HG03280 (cell line): ENCODE measurements at regions not wholly inside any gene's neighbourhood (a gene's known extent, or its start where the extent isn't known, plus 50 kb on each side); places are given as distances from the start of the nearest gene placed in this dataset.
A peak's percentile ranks its signal among the peaks of the same experiment; 100 is the strongest.
"Not testable (repeated sequence)": the region's sequence is repeated elsewhere in the genome, so short reads cannot be mapped to it uniquely, and the experiment has no call there.

ENCODE experiments used
- ATAC-seq: cut with Tn5 transposase; IDR thresholded peaks from one replicate; pipeline ENCODE4 v1.9.1; 2021; ENCODE audit warnings: mild to moderate bottlenecking, moderate library complexity; ENCODE audit not compliant: unreplicated experiment

- ATAC-seq: no peak
Measured at GRCh38 chr6:163772701-163773100, 358.2 kb downstream of the QKI start.

- no peak for ATAC-seq
Measured at GRCh38 chr6:163771180-163771579, 356.7 kb downstream of the QKI start.

- ATAC-seq: no peak
Measured at GRCh38 chr6:163768905-163769304, 354.4 kb downstream of the QKI start.

- no peak for ATAC-seq
Measured at GRCh38 chr6:163766936-163767335, 352.4 kb downstream of the QKI start.

GRCh38 chr6:163765335-163765734 is 350.8 kb downstream of the QKI start:
- ATAC-seq: no peak

- no peak for ATAC-seq
Measured at GRCh38 chr6:163764565-163764964, 350.0 kb downstream of the QKI start.

- ATAC-seq: no peak
Measured at GRCh38 chr6:163761481-163761880, 347.0 kb downstream of the QKI start.

GRCh38 chr6:163760860-163761259 is 346.3 kb downstream of the QKI start:
- no peak for ATAC-seq

GRCh38 chr6:163759542-163759941 is 345.0 kb downstream of the QKI start:
- no peak for ATAC-seq

- ATAC-seq: no peak
Measured at GRCh38 chr6:163757520-163757919, 343.0 kb downstream of the QKI start.

- peak; percentile 100 for ATAC-seq
Measured at GRCh38 chr6:163756079-163756478, 341.6 kb downstream of the QKI start.

- no peak for ATAC-seq
Measured at GRCh38 chr6:163754866-163755265, 340.3 kb downstream of the QKI start.

GRCh38 chr6:163753430-163753829 is 338.9 kb downstream of the QKI start:
- no peak for ATAC-seq

- ATAC-seq: no peak
Measured at GRCh38 chr6:163752446-163752845, 337.9 kb downstream of the QKI start.

GRCh38 chr6:163751032-163751525 is 336.6 kb downstream of the QKI start:
- ATAC-seq: no peak

GRCh38 chr6:163750431-163751031 is 336.0 kb downstream of the QKI start:
- no peak for ATAC-seq

GRCh38 chr6:163748886-163749285 is 334.4 kb downstream of the QKI start:
- ATAC-seq: no peak

- ATAC-seq: no peak
Measured at GRCh38 chr6:163748036-163748435, 333.5 kb downstream of the QKI start.

GRCh38 chr6:163747058-163747457 is 332.5 kb downstream of the QKI start:
- ATAC-seq: not testable (repeated sequence)

- no peak for ATAC-seq
Measured at GRCh38 chr6:163745536-163746400, 331.2 kb downstream of the QKI start.

- ATAC-seq: no peak
Measured at GRCh38 chr6:163744256-163744925, 329.9 kb downstream of the QKI start.

- ATAC-seq: no peak
Measured at GRCh38 chr6:163743796-163744195, 329.3 kb downstream of the QKI start.
